ENCODE measurements at regions not wholly inside any gene's neighbourhood (a gene's known extent, or its start where the extent isn't known, plus 50 kb on each side); places are given as distances from the start of the nearest gene placed in this dataset.
"Not testable (repeated sequence)": the region's sequence is repeated elsewhere in the genome, so short reads cannot be mapped to it uniquely, and the experiment has no call there.

DNA sequence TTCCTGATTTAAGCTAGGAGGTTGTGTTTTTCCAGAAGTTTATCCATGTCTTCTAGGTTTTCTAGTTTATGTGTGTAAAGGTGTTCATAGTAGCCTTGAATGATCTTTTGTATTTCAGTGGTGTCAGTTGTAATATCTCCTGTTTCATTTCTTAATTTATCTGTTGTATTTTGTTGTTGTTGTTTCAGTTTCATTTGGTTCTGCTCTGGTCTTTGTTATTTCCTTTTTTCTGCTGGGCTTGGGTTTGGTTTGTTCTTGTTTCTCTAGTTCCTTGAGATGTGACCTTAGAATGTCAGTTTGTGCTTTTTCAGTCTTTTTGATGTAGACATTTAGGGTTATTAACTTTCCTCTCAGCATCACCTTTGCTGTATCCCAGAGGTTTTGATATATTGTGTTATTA, 62.8 kb downstream of the SCP2D1 start:
- intact Hi-C loops (cut with DNase I; ENCODE audit: low total_unique reads); H3K4me3 ChIP-seq; H3K36me3 ChIP-seq; DNase-seq (ENCODE audit: low spot score in 2 of 2); H3K27me3 ChIP-seq; H3K27ac ChIP-seq; H3K4me1 ChIP-seq; H3K9me3 ChIP-seq: not testable (repeated sequence)

- peaks cover 4 to 8% of the 10 kb centered on the region in 2 donors for H3K9me3 ChIP-seq
- intact Hi-C loops (cut with DNase I; ENCODE audit: low total_unique reads): no loop called here
- H3K27ac ChIP-seq: no peak overlapping the region
- H3K27me3 ChIP-seq: no peaks in the 10 kb centered on the region
- no peak for TF ChIP-seq POLR2AphosphoS5 (IDR thresholded peaks at IDR 0.05)
- no peak for TF ChIP-seq POLR2A (IDR thresholded peaks at IDR 0.05)
- TF ChIP-seq, protein P1, sequence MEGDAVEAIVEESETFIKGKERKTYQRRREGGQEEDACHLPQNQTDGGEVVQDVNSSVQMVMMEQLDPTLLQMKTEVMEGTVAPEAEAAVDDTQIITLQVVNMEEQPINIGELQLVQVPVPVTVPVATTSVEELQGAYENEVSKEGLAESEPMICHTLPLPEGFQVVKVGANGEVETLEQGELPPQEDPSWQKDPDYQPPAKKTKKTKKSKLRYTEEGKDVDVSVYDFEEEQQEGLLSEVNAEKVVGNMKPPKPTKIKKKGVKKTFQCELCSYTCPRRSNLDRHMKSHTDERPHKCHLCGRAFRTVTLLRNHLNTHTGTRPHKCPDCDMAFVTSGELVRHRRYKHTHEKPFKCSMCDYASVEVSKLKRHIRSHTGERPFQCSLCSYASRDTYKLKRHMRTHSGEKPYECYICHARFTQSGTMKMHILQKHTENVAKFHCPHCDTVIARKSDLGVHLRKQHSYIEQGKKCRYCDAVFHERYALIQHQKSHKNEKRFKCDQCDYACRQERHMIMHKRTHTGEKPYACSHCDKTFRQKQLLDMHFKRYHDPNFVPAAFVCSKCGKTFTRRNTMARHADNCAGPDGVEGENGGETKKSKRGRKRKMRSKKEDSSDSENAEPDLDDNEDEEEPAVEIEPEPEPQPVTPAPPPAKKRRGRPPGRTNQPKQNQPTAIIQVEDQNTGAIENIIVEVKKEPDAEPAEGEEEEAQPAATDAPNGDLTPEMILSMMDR (IDR thresholded peaks at IDR 0.05): no peak
- no peak for DNase-seq (ENCODE audit: low spot score in 2 of 2)
- no peaks in the 10 kb centered on the region for H3K4me1 ChIP-seq
- no peaks in the 10 kb centered on the region for H3K36me3 ChIP-seq
- H3K4me3 ChIP-seq: no peak overlapping the region
These were observed 65.7 kb downstream of the SCP2D1 start for GRCh38 chr20:18879262-18879661.

DNA sequence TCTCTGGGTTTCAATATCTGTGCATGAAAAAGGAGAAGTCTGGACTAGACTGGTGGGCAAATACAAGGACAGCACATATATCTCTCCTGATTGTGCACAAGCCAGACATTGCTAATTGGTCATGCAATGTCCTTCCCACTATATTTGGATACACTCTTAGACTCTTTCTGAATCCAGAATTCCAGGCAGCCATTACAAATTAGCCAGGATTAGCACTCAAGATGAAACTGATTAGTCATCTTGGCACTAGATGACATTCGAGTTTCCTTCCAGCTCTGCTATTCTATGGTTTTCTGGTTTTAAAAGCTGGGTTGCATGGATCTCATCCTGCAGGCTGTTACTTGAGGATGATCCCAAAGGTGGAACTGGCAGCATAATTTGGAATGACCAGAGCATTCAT, 73.2 kb downstream of the SCP2D1 start:
- DNase-seq (ENCODE audit: low spot score in 2 of 2): no peak
- Histone ChIP-seq H3K27ac (no peak overlapping the region), H3K4me1 (no peaks in the 10 kb centered on the region), H3K36me3 (no peaks in the 10 kb centered on the region), H3K9me3 (peaks cover 0 to 2% of the 10 kb centered on the region in 2 donors), H3K4me3 (no peak overlapping the region), H3K27me3 (no peaks in the 10 kb centered on the region)
- no peak for TF ChIP-seq POLR2AphosphoS5 (IDR thresholded peaks at IDR 0.05)
- TF ChIP-seq POLR2A (IDR thresholded peaks at IDR 0.05): no peak
- TF ChIP-seq, protein P1 (IDR thresholded peaks at IDR 0.05): no peak
- intact Hi-C loops (cut with DNase I; ENCODE audit: low total_unique reads): loop anchor here (10.0 kb wide), 1 partner anchor 1042 kb away; no protein-coding TSS in a partner anchor

- no peaks in the 10 kb centered on the region for H3K4me1 ChIP-seq
- intact Hi-C loops (cut with DNase I; ENCODE audit: low total_unique reads): no loop called here
- H3K27me3 ChIP-seq: no peaks in the 10 kb centered on the region
- H3K4me3 ChIP-seq: no peak overlapping the region
- no peak for DNase-seq (ENCODE audit: low spot score in 2 of 2)
- TF ChIP-seq POLR2AphosphoS5 (IDR thresholded peaks at IDR 0.05) (no peak), POLR2A (IDR thresholded peaks at IDR 0.05) (no peak)
- TF ChIP-seq, protein P1 (IDR thresholded peaks at IDR 0.05): no peak
- H3K9me3 ChIP-seq: no peaks in the 10 kb centered on the region
- no peaks in the 10 kb centered on the region for H3K36me3 ChIP-seq
- no peak overlapping the region for H3K27ac ChIP-seq
These were observed 88.6 kb downstream of the SCP2D1 start for GRCh38 chr20:18901980-18902737.

DNA sequence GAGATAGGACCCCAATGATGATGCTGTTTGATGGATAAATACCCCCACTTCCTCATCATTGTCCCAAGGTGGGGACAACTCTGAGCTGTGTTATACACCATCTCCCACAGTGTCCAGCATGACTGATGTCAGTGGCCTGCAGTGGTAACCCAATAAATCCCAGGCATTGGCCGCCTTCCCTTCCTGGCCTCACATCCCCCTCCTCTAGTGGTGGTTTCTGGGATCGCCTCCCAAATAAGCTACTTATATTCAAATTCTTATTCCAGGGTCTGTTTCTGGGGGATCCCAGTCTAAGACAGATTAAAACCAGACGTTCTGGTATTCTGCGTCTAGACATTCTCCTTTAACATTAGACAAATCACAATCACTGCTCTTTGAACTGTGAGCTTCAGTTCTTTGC, 90.6 kb downstream of the SCP2D1 start:
- intact Hi-C loops (cut with DNase I; ENCODE audit: low total_unique reads): no loop called here
- Histone ChIP-seq H3K4me3 (no peak overlapping the region), H3K27me3 (no peaks in the 10 kb centered on the region), H3K36me3 (no peaks in the 10 kb centered on the region), H3K27ac (no peak overlapping the region), H3K9me3 (no peaks in the 10 kb centered on the region), H3K4me1 (no peaks in the 10 kb centered on the region)
- TF ChIP-seq POLR2AphosphoS5 (IDR thresholded peaks at IDR 0.05) (no peak), POLR2A (IDR thresholded peaks at IDR 0.05) (no peak)
- TF ChIP-seq, protein P1 (IDR thresholded peaks at IDR 0.05): no peak
- no peak for DNase-seq (ENCODE audit: low spot score in 2 of 2)

All from breast epithelium (tissue), 4 donors.